ENCODE measurements at regions not wholly inside any gene's neighbourhood (a gene's known extent, or its start where the extent isn't known, plus 50 kb on each side); places are given as distances from the start of the nearest gene placed in this dataset.

- H3K9me1 ChIP-seq (replicated peaks; ENCODE audit: control insufficient read depth, extremely low read depth, insufficient read depth, low read length) = no peaks in the 10 kb centered on the region
- no peak overlapping the region for H2AFZ ChIP-seq (ENCODE audit: low read depth, low read length)
- no peaks in the 10 kb centered on the region for H3K36me3 ChIP-seq (ENCODE audit: control insufficient read depth in 2 of 2, extremely low read depth in 1 of 2, insufficient read depth in 2 of 2, low read length in 2 of 2)
- CTCF ChIA-PET = no interaction called here
- intact Hi-C loops (cut with micrococcal nuclease) = no loop called here
- no peaks in the 10 kb centered on the region for H4K20me1 ChIP-seq (replicated peaks; ENCODE audit: control insufficient read depth, extremely low read depth, insufficient read depth, low read length)
- H3K4me2 ChIP-seq (ENCODE audit: insufficient read depth, low read length) = no peak overlapping the region
- H3K4me3 ChIP-seq (replicated peaks in 1 of 3; ENCODE audit: insufficient read depth in 1 of 3, low read depth in 1 of 3, low read length in 3 of 3) = no peak overlapping the region
- H3K79me2 ChIP-seq (ENCODE audit: control insufficient read depth, insufficient read depth, low read length) = no peaks in the 10 kb centered on the region
- dilution Hi-C loops (cut with MboI; ENCODE audit: extremely low pct_ligation_motif_present, low sequenced_read_pairs) = no loop called here
- POLR2A ChIA-PET = no interaction called here
- no peak overlapping the region for H3K9ac ChIP-seq (replicated peaks; ENCODE audit: extremely low read depth, insufficient read depth, low read length)
- H3K4me1 ChIP-seq (ENCODE audit: control insufficient read depth, extremely low read depth, insufficient read depth, low read length) = peaks cover 5% of the 10 kb centered on the region
- FAIRE-seq (no peak), DNase-seq (ENCODE audit: low read depth, low spot score) (no peak)
- no peaks in the 10 kb centered on the region for H3K9me3 ChIP-seq (replicated peaks; ENCODE audit: control insufficient read depth, insufficient read depth, low read length)
- no TSS peak for BruUV-seq (replicated peaks)
- peaks cover 2 to 4% of the 10 kb centered on the region in 2 experiments for H3K27me3 ChIP-seq (ENCODE audit: control insufficient read depth in 2 of 2, insufficient read depth in 2 of 2, low read length in 2 of 2)
- TF ChIP-seq MAX (IDR thresholded peaks at IDR 0.05; ENCODE audit: insufficient read depth, insufficient read length) (no peak), GATA2 (IDR thresholded peaks at IDR 0.05; ENCODE audit: insufficient read depth, insufficient read length, low read depth, low read length) (no peak), POLR2A (IDR thresholded peaks at IDR 0.05; ENCODE audit: low read depth, low read length) (no peak), MYC (IDR thresholded peaks at IDR 0.05; ENCODE audit: low read depth, low read length) (no peak), FOS (IDR thresholded peaks at IDR 0.05; ENCODE audit: borderline replicate concordance, insufficient read depth, low read length) (no peak)
- no peak overlapping the region for H3K27ac ChIP-seq (ENCODE audit: insufficient read depth, low read depth, low read length)
These were observed 87.2 kb upstream of the KRAS start for GRCh38 chr12:25337916-25338315.

- no TSS peak for BruUV-seq (replicated peaks)
- Histone ChIP-seq H3K27ac (ENCODE audit: insufficient read depth, low read depth, low read length) (no peak overlapping the region), H3K36me3 (ENCODE audit: control insufficient read depth in 2 of 2, extremely low read depth in 1 of 2, insufficient read depth in 2 of 2, low read length in 2 of 2) (no peaks in the 10 kb centered on the region), H3K4me1 (ENCODE audit: control insufficient read depth, extremely low read depth, insufficient read depth, low read length) (peaks cover 5% of the 10 kb centered on the region), H4K20me1 (replicated peaks; ENCODE audit: control insufficient read depth, extremely low read depth, insufficient read depth, low read length) (no peaks in the 10 kb centered on the region), H3K27me3 (ENCODE audit: control insufficient read depth in 2 of 2, insufficient read depth in 2 of 2, low read length in 2 of 2) (peaks cover 7 to 15% of the 10 kb centered on the region in 2 experiments), H3K9me1 (replicated peaks; ENCODE audit: control insufficient read depth, extremely low read depth, insufficient read depth, low read length) (no peaks in the 10 kb centered on the region), H3K4me2 (ENCODE audit: insufficient read depth, low read length) (no peak overlapping the region), H3K79me2 (ENCODE audit: control insufficient read depth, insufficient read depth, low read length) (no peaks in the 10 kb centered on the region), H2AFZ (ENCODE audit: low read depth, low read length) (no peak overlapping the region), H3K9ac (replicated peaks; ENCODE audit: extremely low read depth, insufficient read depth, low read length) (no peak overlapping the region), H3K9me3 (replicated peaks; ENCODE audit: control insufficient read depth, insufficient read depth, low read length) (no peaks in the 10 kb centered on the region), H3K4me3 (replicated peaks in 1 of 3; ENCODE audit: insufficient read depth in 1 of 3, low read depth in 1 of 3, low read length in 3 of 3) (no peak overlapping the region)
- FAIRE-seq (no peak), DNase-seq (ENCODE audit: low read depth, low spot score) (no peak)
- no peak for TF ChIP-seq POLR2A (IDR thresholded peaks at IDR 0.05; ENCODE audit: low read depth, low read length)
- TF ChIP-seq GATA2 (IDR thresholded peaks at IDR 0.05; ENCODE audit: insufficient read depth, insufficient read length, low read depth, low read length) = no peak
- dilution Hi-C loops (cut with MboI; ENCODE audit: extremely low pct_ligation_motif_present, low sequenced_read_pairs) (no loop called here), intact Hi-C loops (cut with micrococcal nuclease) (no loop called here)
- POLR2A ChIA-PET = no interaction called here
- CTCF ChIA-PET = interaction anchor here (0.6 to 1.0 kb wide), 4 partner anchors 9 to 1775 kb away, joined by 3 read pairs; no protein-coding TSS in a partner anchor
These were observed 81.4 kb upstream of the KRAS start for GRCh38 chr12:25332143-25332542.

All from endothelial cell of umbilical vein (primary cell).